Neural crest cell (in vitro differentiated cells): ENCODE measurements at regions not wholly inside any gene's neighbourhood (a gene's known extent, or its start where the extent isn't known, plus 50 kb on each side); places are given as distances from the start of the nearest gene placed in this dataset.
A peak's percentile ranks its signal among the peaks of the same experiment; 100 is the strongest.

ENCODE experiments used
- DNase-seq: peaks from one replicate; pipeline ENCODE4 v3.0.0; 2021; ENCODE audit warnings: low read depth, mixed read lengths, low spot score
- H3K27ac Mint-ChIP-seq: one replicate; pipeline ENCODE4 v1.8.0; 2021; ENCODE audit warnings: mild to moderate bottlenecking, mixed read lengths; ENCODE audit not compliant: unreplicated experiment
- H3K27me3 Mint-ChIP-seq: 2 replicates; pipeline ENCODE4 v1.8.0; 2021; ENCODE audit warnings: low read depth, mild to moderate bottlenecking, mixed read lengths
- H3K36me3 Mint-ChIP-seq: 2 replicates; pipeline ENCODE4 v1.8.0; 2021; ENCODE audit warnings: low read depth, mild to moderate bottlenecking, mixed read lengths
- H3K4me1 Mint-ChIP-seq: 2 replicates; pipeline ENCODE4 v1.8.0; 2021; ENCODE audit warnings: mixed read lengths
- H3K4me3 Mint-ChIP-seq: one replicate; pipeline ENCODE4 v1.8.0; 2021; ENCODE audit warnings: mild to moderate bottlenecking, mixed read lengths
- H3K9me3 Mint-ChIP-seq: 2 replicates; pipeline ENCODE4 v1.8.0; 2021; ENCODE audit warnings: mixed read lengths
- CTCF ChIP-seq: fragments of 200-600 bp; sonication (generic); conservative IDR thresholded peaks from 2 replicates; pipeline ENCODE4 v1.5.0; 2021; ENCODE audit warnings: antibody characterized with exemption, mild to moderate bottlenecking

GRCh38 chr2:129354631-129355030 lies 624.8 kb upstream of the RAB6C start:
- H3K4me3 Mint-ChIP-seq, result no peak overlapping the region
- no peaks in the 10 kb centered on the region for H3K9me3 Mint-ChIP-seq
- H3K36me3 Mint-ChIP-seq, result no peaks in the 10 kb centered on the region
- H3K27ac Mint-ChIP-seq, result no peak overlapping the region
- no peak for TF ChIP-seq CTCF
- H3K4me1 Mint-ChIP-seq, result no peaks in the 10 kb centered on the region
- H3K27me3 Mint-ChIP-seq, result no peaks in the 10 kb centered on the region
- no peak for DNase-seq

GRCh38 chr2:129361688-129362087 lies 617.8 kb upstream of the RAB6C start:
- Mint-ChIP-seq H3K36me3 (no peaks in the 10 kb centered on the region), H3K27me3 (no peaks in the 10 kb centered on the region), H3K4me3 (no peak overlapping the region), H3K4me1 (no peaks in the 10 kb centered on the region), H3K27ac (no peak overlapping the region), H3K9me3 (no peaks in the 10 kb centered on the region)
- no peak for DNase-seq
- TF ChIP-seq CTCF, result no peak

GRCh38 chr2:129366263-129366662 lies 613.2 kb upstream of the RAB6C start:
- Mint-ChIP-seq H3K27me3 (no peaks in the 10 kb centered on the region), H3K36me3 (no peaks in the 10 kb centered on the region), H3K4me3 (no peak overlapping the region), H3K27ac (no peak overlapping the region), H3K4me1 (no peaks in the 10 kb centered on the region), H3K9me3 (no peaks in the 10 kb centered on the region)
- no peak for DNase-seq
- no peak for TF ChIP-seq CTCF

- Mint-ChIP-seq H3K27ac (no peak overlapping the region), H3K36me3 (no peaks in the 10 kb centered on the region)
Measured at GRCh38 chr2:129367107-129367506, 612.4 kb upstream of the RAB6C start.

GRCh38 chr2:129369437-129369836 lies 610.0 kb upstream of the RAB6C start:
- Mint-ChIP-seq H3K4me1 (no peaks in the 10 kb centered on the region), H3K27ac (no peak overlapping the region), H3K36me3 (no peaks in the 10 kb centered on the region), H3K9me3 (no peaks in the 10 kb centered on the region), H3K27me3 (no peaks in the 10 kb centered on the region), H3K4me3 (no peak overlapping the region)
- DNase-seq, result no peak
- TF ChIP-seq CTCF, result no peak

More at GRCh38 chr2:129367107-129367506, 612.4 kb upstream of the RAB6C start:
- Mint-ChIP-seq H3K9me3 (no peaks in the 10 kb centered on the region), H3K27me3 (no peaks in the 10 kb centered on the region), H3K4me1 (no peaks in the 10 kb centered on the region), H3K4me3 (no peak overlapping the region)
- no peak for DNase-seq
- no peak for TF ChIP-seq CTCF

GRCh38 chr2:129374452-129374851 lies 605.0 kb upstream of the RAB6C start:
- no peak for DNase-seq
- Mint-ChIP-seq H3K36me3 (no peaks in the 10 kb centered on the region), H3K4me3 (no peak overlapping the region), H3K9me3 (no peaks in the 10 kb centered on the region), H3K4me1 (no peaks in the 10 kb centered on the region), H3K27me3 (no peaks in the 10 kb centered on the region), H3K27ac (peak overlapping the region; percentile 88)
- no peak for TF ChIP-seq CTCF
